HG03135 (cell line): ENCODE measurements at regions not wholly inside any gene's neighbourhood (a gene's known extent, or its start where the extent isn't known, plus 50 kb on each side); places are given as distances from the start of the nearest gene placed in this dataset.

ENCODE experiments used
- ATAC-seq: cut with Tn5 transposase; IDR thresholded peaks from one replicate; pipeline ENCODE4 v1.9.1; 2021; ENCODE audit warnings: mild to moderate bottlenecking, moderate library complexity; ENCODE audit not compliant: unreplicated experiment

DNA sequence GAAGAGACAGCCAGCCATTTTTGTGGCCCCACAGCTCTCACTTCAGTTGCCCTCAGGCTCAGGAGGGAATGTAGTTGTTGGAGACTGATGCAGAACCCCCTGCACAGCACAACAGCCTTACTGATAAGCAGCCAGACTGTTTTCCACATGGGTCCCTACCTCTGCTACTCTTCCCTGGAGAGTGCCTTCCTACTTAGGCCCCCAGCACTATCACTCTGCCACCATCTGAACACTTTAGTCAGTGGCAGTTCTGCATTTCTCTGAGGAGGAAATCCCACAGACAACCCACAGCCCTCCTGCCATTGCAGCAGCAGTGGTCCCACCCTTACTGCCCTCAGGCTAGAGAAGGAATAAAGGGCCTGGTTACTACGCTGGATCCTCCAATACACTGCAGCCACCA is 61.8 kb upstream of the PTPRD start:
- ATAC-seq = no peak

DNA sequence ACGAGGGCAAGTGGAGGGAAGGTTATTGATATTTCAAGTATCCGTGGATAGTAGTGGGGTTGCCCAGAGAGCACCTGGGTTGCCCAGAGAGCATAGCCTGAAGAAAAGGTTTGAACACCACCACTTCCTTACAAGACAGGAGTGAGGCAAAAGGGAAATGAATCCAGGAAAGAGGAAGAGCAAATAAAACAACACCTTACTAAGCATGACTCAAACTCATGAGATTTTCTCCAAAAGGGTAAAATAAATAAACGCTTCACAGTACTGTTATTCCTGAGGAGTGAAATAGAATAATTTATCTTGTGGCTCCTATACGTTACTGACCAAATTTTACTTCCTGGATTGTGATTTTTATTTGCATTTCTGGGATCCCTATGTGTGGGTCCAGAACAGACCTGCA is 65.2 kb upstream of the PTPRD start:
- ATAC-seq = no peak

GRCh38 chr9:10678790-10679189 is 66.0 kb upstream of the PTPRD start:
- no peak for ATAC-seq

GRCh38 chr9:10686943-10687342 is 74.1 kb upstream of the PTPRD start:
- ATAC-seq = no peak

DNA sequence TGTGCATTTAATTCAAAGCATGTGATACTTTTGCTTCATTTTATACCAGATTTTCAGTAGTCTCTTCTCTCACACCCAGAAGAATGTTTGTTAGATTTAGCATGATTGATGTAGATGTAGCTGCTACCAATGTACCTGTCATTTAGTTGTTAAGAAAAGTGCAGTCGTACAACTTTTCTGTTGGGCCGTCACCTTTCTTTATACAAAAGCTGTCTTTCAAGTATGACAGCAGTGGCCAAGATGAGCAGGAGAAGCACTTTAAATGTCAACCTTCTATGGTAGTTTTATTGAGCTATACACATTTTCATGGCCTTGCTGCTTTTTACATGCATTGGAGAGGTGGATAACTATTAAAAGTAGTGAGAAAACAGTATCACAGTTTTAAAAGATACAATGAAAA is 77.7 kb upstream of the PTPRD start:
- ATAC-seq = no peak

DNA sequence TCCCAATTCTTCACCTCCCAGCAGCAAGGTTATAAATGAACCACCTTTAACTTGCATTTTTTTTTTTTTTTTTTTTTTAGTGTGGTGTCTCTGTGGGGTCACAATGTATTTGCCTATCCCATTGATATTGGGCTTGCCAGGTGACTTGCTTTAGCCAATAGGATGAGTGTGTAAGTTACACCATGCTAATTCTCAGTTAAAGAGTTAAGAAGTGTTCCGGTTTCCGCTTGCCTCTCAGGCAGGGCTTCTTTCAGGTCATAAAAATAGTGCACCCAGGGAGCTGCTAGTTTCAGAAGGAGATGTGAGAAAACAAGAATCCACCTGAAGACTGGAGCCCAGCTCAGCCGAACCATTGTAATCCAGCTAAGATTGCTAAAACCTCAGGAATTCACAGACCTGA is 84.2 kb upstream of the PTPRD start:
- no peak for ATAC-seq

DNA sequence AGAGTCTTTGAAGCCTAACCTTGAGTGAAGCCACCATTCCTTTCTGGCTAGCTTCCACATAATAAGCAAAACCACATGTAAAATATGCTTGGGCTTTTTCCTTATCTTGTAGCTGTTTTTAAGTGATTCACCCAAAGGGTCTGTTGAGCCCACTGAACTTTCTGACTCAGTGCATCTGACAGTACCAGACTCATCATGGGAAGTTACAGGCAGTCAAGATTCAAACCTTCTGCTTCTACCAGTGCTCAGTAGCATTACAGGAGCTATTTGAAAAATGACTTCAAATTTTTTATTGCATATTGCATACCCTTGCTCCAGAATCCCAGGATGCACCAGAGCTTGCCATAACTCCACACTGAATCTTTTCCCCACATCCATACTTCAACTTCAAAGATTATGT is 87.5 kb upstream of the PTPRD start:
- no peak for ATAC-seq

- ATAC-seq = no peak
Measured at GRCh38 chr9:10700915-10701314, 88.1 kb upstream of the PTPRD start.

- ATAC-seq = no peak
Measured at GRCh38 chr9:10701906-10702305, 89.1 kb upstream of the PTPRD start.

- no peak for ATAC-seq
Measured at GRCh38 chr9:10703139-10703538, 90.3 kb upstream of the PTPRD start.

DNA sequence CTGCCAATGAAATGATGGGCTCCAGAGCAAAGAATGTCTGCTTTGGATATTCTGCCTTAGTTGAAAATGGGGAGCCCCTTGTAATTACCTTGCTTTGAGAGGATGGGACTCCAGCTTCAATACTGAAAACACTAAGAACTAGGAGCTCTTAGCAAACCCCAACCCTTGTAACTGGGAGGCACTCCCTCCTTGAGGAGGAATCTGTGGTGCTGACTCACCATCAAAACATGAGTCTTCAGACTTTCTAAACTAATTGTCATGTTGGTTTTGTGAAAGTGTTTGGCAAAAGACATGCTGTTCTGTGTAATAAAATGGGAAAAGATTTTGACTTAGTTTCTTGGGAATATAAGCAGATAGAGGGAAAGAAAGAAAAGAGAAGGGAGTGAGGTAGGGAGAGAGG is 91.9 kb upstream of the PTPRD start:
- no peak for ATAC-seq

DNA sequence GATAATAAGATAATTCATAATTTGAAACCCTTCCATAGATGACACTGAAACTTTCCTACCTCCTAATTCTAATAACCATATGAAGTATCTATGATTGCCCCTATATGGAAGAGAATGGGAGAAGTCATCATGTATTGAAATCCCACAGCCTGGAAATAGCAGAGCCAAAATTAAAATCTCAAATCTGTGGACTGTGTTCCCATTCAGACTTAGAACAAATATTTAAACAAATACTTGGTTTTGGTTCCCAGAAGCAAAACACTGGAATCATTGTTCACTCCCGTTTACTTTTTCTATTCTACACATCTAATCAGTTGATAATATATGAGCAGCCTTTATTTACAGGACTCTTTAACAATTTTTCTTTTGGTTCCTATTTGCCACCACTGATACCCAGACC is 92.6 kb upstream of the PTPRD start:
- ATAC-seq = no peak

DNA sequence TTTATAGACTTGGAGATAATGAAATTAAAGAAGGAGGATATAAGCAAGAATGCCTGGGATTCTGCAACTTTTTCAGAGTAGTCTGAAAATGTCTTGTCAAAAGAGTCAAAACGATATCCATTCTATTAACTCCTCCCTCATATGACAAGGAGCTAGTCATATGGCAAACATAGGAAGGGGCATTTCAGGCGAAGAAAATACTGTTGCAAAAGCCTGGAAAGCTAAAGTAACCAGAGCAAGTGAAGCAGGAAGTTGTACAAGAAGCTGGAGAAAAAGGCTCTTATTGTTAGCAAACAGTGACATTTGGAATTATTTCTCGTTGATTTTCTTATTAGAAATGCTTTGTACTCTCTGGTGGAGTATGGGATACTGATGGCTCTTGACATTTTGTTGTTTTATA is 94.0 kb upstream of the PTPRD start:
- ATAC-seq = no peak

DNA sequence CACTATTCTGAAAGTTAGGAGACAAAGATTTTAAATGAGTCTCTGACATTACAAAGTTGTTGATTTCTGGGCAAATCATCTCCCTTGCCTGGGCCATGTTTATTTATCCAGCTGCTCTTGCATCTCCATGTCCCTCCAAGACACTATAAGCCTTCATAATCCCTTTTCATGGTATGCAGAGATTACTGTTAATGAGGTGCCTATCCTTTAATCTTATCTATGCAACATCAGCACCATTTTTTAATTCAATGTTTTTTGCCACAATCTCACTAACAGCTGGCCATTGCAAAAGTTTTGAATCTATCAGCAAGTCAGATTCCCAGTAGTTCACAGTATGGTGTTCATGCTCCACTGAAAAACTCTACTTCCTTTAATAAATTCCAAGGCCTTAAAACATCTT is 108.5 kb upstream of the PTPRD start:
- ATAC-seq = no peak

DNA sequence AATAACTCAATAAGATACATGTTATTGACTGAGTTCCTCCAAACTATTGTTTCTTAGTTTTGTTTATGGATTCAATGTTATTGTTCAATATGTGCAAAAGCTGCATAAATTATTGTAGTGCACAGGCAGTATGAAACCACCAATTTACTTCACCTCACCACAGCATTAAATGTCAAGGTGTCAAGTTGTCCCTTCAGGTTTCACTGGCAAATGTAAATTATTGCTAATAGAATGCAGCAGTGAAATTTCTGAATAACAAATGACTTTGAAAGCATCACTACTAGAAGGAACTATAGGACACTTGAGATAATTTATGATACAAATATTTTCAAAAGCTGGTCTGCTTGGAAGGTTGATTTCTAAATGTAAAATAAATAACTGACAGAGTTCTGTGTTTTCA is 116.4 kb upstream of the PTPRD start:
- ATAC-seq = no peak

GRCh38 chr9:10744669-10745068 is 131.9 kb upstream of the PTPRD start:
- no peak for ATAC-seq

GRCh38 chr9:10753474-10753873 is 140.7 kb upstream of the PTPRD start:
- no peak for ATAC-seq

GRCh38 chr9:10764481-10764880 is 151.7 kb upstream of the PTPRD start:
- no peak for ATAC-seq

GRCh38 chr9:10773136-10773535 is 160.3 kb upstream of the PTPRD start:
- no peak for ATAC-seq

- ATAC-seq = no peak
Measured at GRCh38 chr9:10774051-10774450, 161.2 kb upstream of the PTPRD start.

- ATAC-seq = no peak
Measured at GRCh38 chr9:10785255-10785654, 172.5 kb upstream of the PTPRD start.

GRCh38 chr9:10793306-10793705 is 180.5 kb upstream of the PTPRD start:
- ATAC-seq = no peak

- ATAC-seq = no peak
Measured at GRCh38 chr9:10804486-10804885, 191.7 kb upstream of the PTPRD start.

DNA sequence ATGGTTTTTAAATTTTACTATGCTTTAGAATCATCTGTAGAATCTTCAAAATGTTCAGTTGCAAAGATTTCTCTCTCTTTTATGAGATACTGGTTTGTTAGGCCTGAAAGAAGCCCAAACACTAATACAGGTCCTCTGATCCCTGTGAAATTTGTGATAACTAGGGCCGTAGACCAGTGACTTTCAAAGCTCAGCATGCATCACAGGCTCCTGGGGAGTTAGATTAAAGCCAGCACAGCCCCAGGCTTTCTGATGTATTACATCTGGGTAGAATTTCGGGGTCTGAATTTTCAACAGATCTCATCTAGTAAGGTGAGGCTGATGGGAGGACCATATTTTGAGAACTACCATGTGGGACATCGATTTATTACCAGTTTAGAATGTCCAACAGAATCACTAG is 194.1 kb upstream of the PTPRD start:
- no peak for ATAC-seq
